ENCODE measurements at regions not wholly inside any gene's neighbourhood (a gene's known extent, or its start where the extent isn't known, plus 50 kb on each side); places are given as distances from the start of the nearest gene placed in this dataset.
"Not testable (repeated sequence)": the region's sequence is repeated elsewhere in the genome, so short reads cannot be mapped to it uniquely, and the experiment has no call there.

GRCh38 chr9:87020169-87020950, 73.1 kb upstream of the GAS1 start:
- no peak overlapping the region for H3K4me3 ChIP-seq (ENCODE audit: low read depth, low read length)
- in situ Hi-C loops (cut with HindIII; ENCODE audit: low sequenced_read_pairs): no loop called here
- TF ChIP-seq CTCF (IDR thresholded peaks at IDR 0.05; ENCODE audit: low read depth, low read length, missing control alignments): no peak
- no peak for DNase-seq (ENCODE audit: low read depth)

GRCh38 chr9:87022178-87022577, 74.9 kb upstream of the GAS1 start:
- in situ Hi-C loops (cut with HindIII; ENCODE audit: low sequenced_read_pairs): no loop called here
- no peak overlapping the region for H3K4me3 ChIP-seq (ENCODE audit: low read depth, low read length)
- no peak for DNase-seq (ENCODE audit: low read depth)
- TF ChIP-seq CTCF (IDR thresholded peaks at IDR 0.05; ENCODE audit: low read depth, low read length, missing control alignments): no peak

- no peak for DNase-seq (ENCODE audit: low read depth)
- in situ Hi-C loops (cut with HindIII; ENCODE audit: low sequenced_read_pairs): no loop called here
- no peak overlapping the region for H3K4me3 ChIP-seq (ENCODE audit: low read depth, low read length)
- TF ChIP-seq CTCF (IDR thresholded peaks at IDR 0.05; ENCODE audit: low read depth, low read length, missing control alignments): no peak
Observed at GRCh38 chr9:87026204-87026603, 78.9 kb upstream of the GAS1 start.

GRCh38 chr9:87028836-87029235, 81.5 kb upstream of the GAS1 start:
- H3K4me3 ChIP-seq (ENCODE audit: low read depth, low read length); DNase-seq (ENCODE audit: low read depth); in situ Hi-C loops (cut with HindIII; ENCODE audit: low sequenced_read_pairs): not testable (repeated sequence)

- no peak for DNase-seq (ENCODE audit: low read depth)
- in situ Hi-C loops (cut with HindIII; ENCODE audit: low sequenced_read_pairs): no loop called here
- TF ChIP-seq CTCF (IDR thresholded peaks at IDR 0.05; ENCODE audit: low read depth, low read length, missing control alignments): no peak
- H3K4me3 ChIP-seq (ENCODE audit: low read depth, low read length): no peak overlapping the region
Observed at GRCh38 chr9:87029905-87030304, 82.6 kb upstream of the GAS1 start.

GRCh38 chr9:87034841-87035240, 87.5 kb upstream of the GAS1 start:
- no peak for DNase-seq (ENCODE audit: low read depth)
- TF ChIP-seq CTCF (IDR thresholded peaks at IDR 0.05; ENCODE audit: low read depth, low read length, missing control alignments): no peak
- in situ Hi-C loops (cut with HindIII; ENCODE audit: low sequenced_read_pairs): no loop called here
- no peak overlapping the region for H3K4me3 ChIP-seq (ENCODE audit: low read depth, low read length)

GRCh38 chr9:87035879-87036278, 88.6 kb upstream of the GAS1 start:
- H3K4me3 ChIP-seq (ENCODE audit: low read depth, low read length): no peak overlapping the region
- in situ Hi-C loops (cut with HindIII; ENCODE audit: low sequenced_read_pairs): no loop called here
- no peak for DNase-seq (ENCODE audit: low read depth)
- no peak for TF ChIP-seq CTCF (IDR thresholded peaks at IDR 0.05; ENCODE audit: low read depth, low read length, missing control alignments)

Data from astrocyte of the cerebellum (primary cell).